Chondrocyte (in vitro differentiated cells): ENCODE measurements at regions not wholly inside any gene's neighbourhood (a gene's known extent, or its start where the extent isn't known, plus 50 kb on each side); places are given as distances from the start of the nearest gene placed in this dataset.
A peak's percentile ranks its signal among the peaks of the same experiment; 100 is the strongest.

ENCODE experiments used
- DNase-seq: peaks from one replicate; pipeline ENCODE4 v3.0.0; 2021; ENCODE audit warnings: mixed read lengths, low spot score
- H3K27ac Mint-ChIP-seq: one replicate; pipeline ENCODE4 v1.8.0; 2021; ENCODE audit warnings: mild to moderate bottlenecking, moderate library complexity, mixed read lengths; ENCODE audit not compliant: unreplicated experiment
- H3K27me3 Mint-ChIP-seq: 2 replicates; pipeline ENCODE4 v1.8.0; 2021; ENCODE audit warnings: low read depth, mixed read lengths
- H3K36me3 Mint-ChIP-seq: 2 replicates; pipeline ENCODE4 v1.8.0; 2021; ENCODE audit warnings: low read depth, mixed read lengths
- H3K4me1 Mint-ChIP-seq: 2 replicates; pipeline ENCODE4 v1.8.0; 2021; ENCODE audit warnings: low read depth, mild to moderate bottlenecking, mixed read lengths
- H3K4me3 Mint-ChIP-seq: one replicate; pipeline ENCODE4 v1.8.0; 2021; ENCODE audit warnings: mild to moderate bottlenecking, moderate library complexity, mixed read lengths; ENCODE audit not compliant: unreplicated experiment
- H3K9me3 Mint-ChIP-seq: 2 replicates; pipeline ENCODE4 v1.8.0; 2021; ENCODE audit warnings: low read depth, mixed read lengths
- TF ChIP-seq, protein P1 (sequence below): fragments of 200-600 bp; sonication (generic); IDR thresholded peaks from 2 replicates; pipeline ENCODE4 v1.5.0; 2021; ENCODE audit warnings: antibody characterized with exemption, mild to moderate bottlenecking, moderate library complexity

GRCh38 chr21:17949421-17949820 lies 130.3 kb upstream of the C21orf91 start:
- TF ChIP-seq, protein P1, sequence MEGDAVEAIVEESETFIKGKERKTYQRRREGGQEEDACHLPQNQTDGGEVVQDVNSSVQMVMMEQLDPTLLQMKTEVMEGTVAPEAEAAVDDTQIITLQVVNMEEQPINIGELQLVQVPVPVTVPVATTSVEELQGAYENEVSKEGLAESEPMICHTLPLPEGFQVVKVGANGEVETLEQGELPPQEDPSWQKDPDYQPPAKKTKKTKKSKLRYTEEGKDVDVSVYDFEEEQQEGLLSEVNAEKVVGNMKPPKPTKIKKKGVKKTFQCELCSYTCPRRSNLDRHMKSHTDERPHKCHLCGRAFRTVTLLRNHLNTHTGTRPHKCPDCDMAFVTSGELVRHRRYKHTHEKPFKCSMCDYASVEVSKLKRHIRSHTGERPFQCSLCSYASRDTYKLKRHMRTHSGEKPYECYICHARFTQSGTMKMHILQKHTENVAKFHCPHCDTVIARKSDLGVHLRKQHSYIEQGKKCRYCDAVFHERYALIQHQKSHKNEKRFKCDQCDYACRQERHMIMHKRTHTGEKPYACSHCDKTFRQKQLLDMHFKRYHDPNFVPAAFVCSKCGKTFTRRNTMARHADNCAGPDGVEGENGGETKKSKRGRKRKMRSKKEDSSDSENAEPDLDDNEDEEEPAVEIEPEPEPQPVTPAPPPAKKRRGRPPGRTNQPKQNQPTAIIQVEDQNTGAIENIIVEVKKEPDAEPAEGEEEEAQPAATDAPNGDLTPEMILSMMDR, result no peak
- H3K36me3 Mint-ChIP-seq, result no peaks in the 10 kb centered on the region
- H3K27ac Mint-ChIP-seq, result no peak overlapping the region
- H3K4me1 Mint-ChIP-seq, result peaks cover 5% of the 10 kb centered on the region
- DNase-seq, result no peak
- H3K4me3 Mint-ChIP-seq, result no peak overlapping the region
- peaks cover 7% of the 10 kb centered on the region for H3K9me3 Mint-ChIP-seq
- no peaks in the 10 kb centered on the region for H3K27me3 Mint-ChIP-seq

DNA sequence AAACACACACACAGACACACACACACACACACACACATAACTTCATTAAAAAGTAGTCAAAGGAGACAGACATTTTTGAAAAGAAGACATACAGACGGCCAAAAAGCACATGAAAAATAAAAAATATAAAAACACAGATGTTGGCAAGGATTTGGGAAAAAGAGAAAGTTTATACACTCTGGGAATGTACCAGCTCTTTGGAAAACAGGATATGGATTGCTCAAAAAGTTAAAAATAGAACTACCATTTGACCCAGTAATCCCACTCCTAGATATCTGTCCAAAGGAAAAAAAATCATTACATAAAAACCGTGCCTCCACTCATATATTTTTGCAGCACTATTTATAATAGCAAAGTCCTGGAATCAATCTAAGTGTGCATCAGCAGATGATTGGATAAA lies 128.4 kb upstream of the C21orf91 start:
- no peak overlapping the region for H3K27ac Mint-ChIP-seq
- H3K27me3 Mint-ChIP-seq, result no peaks in the 10 kb centered on the region
- H3K4me1 Mint-ChIP-seq, result peaks cover 5% of the 10 kb centered on the region
- no peaks in the 10 kb centered on the region for H3K36me3 Mint-ChIP-seq
- DNase-seq, result no peak
- peaks cover 7% of the 10 kb centered on the region for H3K9me3 Mint-ChIP-seq
- TF ChIP-seq, protein P1, result no peak
- H3K4me3 Mint-ChIP-seq, result no peak overlapping the region

GRCh38 chr21:17931080-17931479 lies 111.9 kb upstream of the C21orf91 start:
- Mint-ChIP-seq H3K4me1 (no peaks in the 10 kb centered on the region), H3K27me3 (peaks cover 12% of the 10 kb centered on the region), H3K4me3 (no peak overlapping the region), H3K9me3 (peaks cover 6% of the 10 kb centered on the region), H3K36me3 (no peaks in the 10 kb centered on the region), H3K27ac (no peak overlapping the region)
- no peak for DNase-seq
- TF ChIP-seq, protein P1, result peak; percentile 45

DNA sequence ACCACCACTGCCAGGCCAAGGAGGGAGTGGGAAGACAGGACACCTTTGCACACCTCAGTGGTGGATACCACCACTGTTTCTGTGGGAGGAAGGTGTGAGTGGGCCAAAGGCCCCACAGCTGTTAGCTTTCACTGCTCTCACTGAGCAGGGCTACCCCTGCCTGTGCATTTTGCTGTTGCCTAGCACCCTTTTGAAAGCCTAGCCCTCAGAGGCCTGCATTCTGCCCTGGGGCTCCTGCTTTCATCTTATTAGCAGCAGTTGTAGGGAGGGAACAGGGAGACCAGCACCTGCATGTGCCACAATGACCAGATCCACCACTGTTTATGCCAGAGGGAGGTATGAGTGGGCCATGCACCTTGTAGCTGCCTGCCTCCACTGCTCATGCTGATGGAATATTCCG lies 110.9 kb upstream of the C21orf91 start:
- DNase-seq, result no peak
- TF ChIP-seq, protein P1, result no peak
- Mint-ChIP-seq H3K4me3 (no peak overlapping the region), H3K9me3 (peaks cover 6% of the 10 kb centered on the region), H3K36me3 (no peaks in the 10 kb centered on the region), H3K27ac (no peak overlapping the region), H3K4me1 (no peaks in the 10 kb centered on the region), H3K27me3 (peaks cover 6% of the 10 kb centered on the region)

- peaks cover 6% of the 10 kb centered on the region for H3K27me3 Mint-ChIP-seq
- no peak for DNase-seq
- TF ChIP-seq, protein P1, result no peak
- no peak overlapping the region for H3K27ac Mint-ChIP-seq
- no peaks in the 10 kb centered on the region for H3K4me1 Mint-ChIP-seq
- no peaks in the 10 kb centered on the region for H3K36me3 Mint-ChIP-seq
- peaks cover 6% of the 10 kb centered on the region for H3K9me3 Mint-ChIP-seq
- no peak overlapping the region for H3K4me3 Mint-ChIP-seq
Measured at GRCh38 chr21:17929510-17929909, 110.4 kb upstream of the C21orf91 start.
